K562 (cell line): ENCODE measurements at regions not wholly inside any gene's neighbourhood (a gene's known extent, or its start where the extent isn't known, plus 50 kb on each side); places are given as distances from the start of the nearest gene placed in this dataset.

Experiments
- EGR1 ChIP-seq: fragments of 450-650 bp; conservative IDR thresholded peaks from 2 replicates; pipeline ENCODE4 v1.6.1; 2017; ENCODE audit warnings: mild to moderate bottlenecking
- EP300 ChIP-seq: IDR thresholded peaks from 2 replicates; pipeline ENCODE4 v1.6.1; 2012; ENCODE audit warnings: low read length, improper control_type of control experiment
- NBN ChIP-seq: fragments of 450-650 bp; IDR thresholded peaks from 2 replicates; pipeline ENCODE4 v1.6.1; 2016; ENCODE audit warnings: low read depth, mild to moderate bottlenecking

- TF ChIP-seq EP300 (no peak), EGR1 (no peak), NBN (no peak)
These were observed 57.6 kb upstream of the TMPRSS2 start for GRCh38 chr21:41565550-41565949.
